ENCODE measurements at regions not wholly inside any gene's neighbourhood (a gene's known extent, or its start where the extent isn't known, plus 50 kb on each side); places are given as distances from the start of the nearest gene placed in this dataset.

DNA sequence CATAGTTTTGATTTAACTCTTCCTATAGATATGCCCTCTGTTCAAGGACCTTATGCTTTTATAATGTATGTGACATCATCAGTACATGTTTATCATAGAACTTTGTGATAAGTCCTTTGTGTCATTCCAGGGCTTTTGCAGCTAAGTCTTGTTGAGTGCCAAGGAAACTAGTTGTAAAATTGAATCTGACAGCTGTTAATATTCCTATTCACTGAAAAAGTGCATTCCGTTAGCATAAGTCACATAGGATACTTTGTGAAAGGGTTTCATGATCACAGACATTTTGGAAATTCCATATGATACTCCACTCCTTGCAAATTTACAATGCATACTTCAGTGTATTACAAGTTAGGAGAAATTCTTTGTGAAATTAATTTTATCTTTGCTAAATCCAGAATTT lies 503.4 kb downstream of the CCDC85A start:
- no peaks in the 10 kb centered on the region for H3K9me3 ChIP-seq (ENCODE audit: low read depth)
- H2AFZ ChIP-seq: no peak overlapping the region
- no peak overlapping the region for H3K9ac ChIP-seq
- no peak overlapping the region for H3K4me2 ChIP-seq (ENCODE audit: unreplicated experiment)
- H4K20me1 ChIP-seq (ENCODE audit: insufficient read depth): no peaks in the 10 kb centered on the region
- no peak for DNase-seq
- no peaks in the 10 kb centered on the region for H3K79me2 ChIP-seq (ENCODE audit: insufficient read depth)
- H3K9me2 ChIP-seq (ENCODE audit: insufficient read depth): no peaks in the 10 kb centered on the region
- no peak overlapping the region for H3K27ac ChIP-seq
- 40 to 42% methylated on average over 1 of the region's 1 CpG for WGBS, 2 experiments (ENCODE audit: low coverage in 1 of 2, low lambda C conversion rate in 2 of 2, missing lambda C conversion rate in 2 of 2)
- H3K27me3 ChIP-seq (replicated peaks; ENCODE audit: insufficient read depth): no peaks in the 10 kb centered on the region
- no peaks in the 10 kb centered on the region for H3K36me3 ChIP-seq (ENCODE audit: low read depth)
- H3F3A ChIP-seq (ENCODE audit: insufficient read depth): peaks cover 2% of the 10 kb centered on the region; the same call in 1 of the 2 replicates
- no peak overlapping the region for H3K4me3 ChIP-seq
- peaks cover 22% of the 10 kb centered on the region for H3K4me1 ChIP-seq (ENCODE audit: insufficient read depth)
- TF ChIP-seq EZH2 (IDR thresholded peaks at IDR 0.05; ENCODE audit: insufficient read depth, poor library complexity, severe bottlenecking) (no peak), EZH2phosphoT487 (IDR thresholded peaks at IDR 0.05; ENCODE audit: insufficient read depth, low read depth) (no peak)
- in situ Hi-C loops (cut with MboI): no loop called here

GRCh38 chr2:56688661-56689060 lies 504.9 kb downstream of the CCDC85A start:
- Histone ChIP-seq H3K27ac (no peak overlapping the region), H3K4me2 (ENCODE audit: unreplicated experiment) (no peak overlapping the region), H4K20me1 (ENCODE audit: insufficient read depth) (no peaks in the 10 kb centered on the region), H3F3A (ENCODE audit: insufficient read depth) (no peaks in the 10 kb centered on the region), H3K79me2 (ENCODE audit: insufficient read depth) (no peaks in the 10 kb centered on the region), H3K9me2 (ENCODE audit: insufficient read depth) (no peaks in the 10 kb centered on the region), H3K4me1 (ENCODE audit: insufficient read depth) (peaks cover 19% of the 10 kb centered on the region), H3K9ac (no peak overlapping the region), H3K4me3 (no peak overlapping the region), H3K27me3 (replicated peaks; ENCODE audit: insufficient read depth) (no peaks in the 10 kb centered on the region), H3K9me3 (ENCODE audit: low read depth) (no peaks in the 10 kb centered on the region), H3K36me3 (ENCODE audit: low read depth) (no peaks in the 10 kb centered on the region), H2AFZ (no peak overlapping the region)
- WGBS, 2 experiments (ENCODE audit: low coverage in 1 of 2, low lambda C conversion rate in 2 of 2, missing lambda C conversion rate in 2 of 2): 0 to 3% methylated on average over 1 of the region's 1 CpG
- in situ Hi-C loops (cut with MboI): no loop called here
- peak; percentile 25 for DNase-seq
- TF ChIP-seq EZH2phosphoT487 (IDR thresholded peaks at IDR 0.05; ENCODE audit: insufficient read depth, low read depth) (no peak), EZH2 (IDR thresholded peaks at IDR 0.05; ENCODE audit: insufficient read depth, poor library complexity, severe bottlenecking) (no peak)

DNA sequence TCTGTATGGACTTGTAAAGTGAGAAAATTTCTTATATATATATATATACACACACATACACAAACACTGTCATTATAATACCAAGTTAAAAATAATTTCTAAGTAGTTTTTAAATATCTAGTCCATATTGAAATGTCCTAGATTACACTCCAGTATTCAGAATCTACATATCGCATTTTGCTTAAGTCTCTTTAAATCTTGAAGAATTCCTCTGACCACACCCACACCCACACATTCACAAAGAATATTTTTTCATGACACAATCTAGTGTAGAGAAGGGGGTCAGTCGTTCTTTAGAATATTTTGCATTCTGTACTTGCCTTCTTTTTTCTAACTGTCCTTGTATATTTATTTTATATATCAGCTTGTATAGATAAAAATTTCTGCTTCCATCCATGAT lies 509.7 kb downstream of the CCDC85A start:
- 32 to 43% methylated on average over 2 of the region's 2 CpGs for WGBS, 2 experiments (ENCODE audit: low coverage in 1 of 2, low lambda C conversion rate in 2 of 2, missing lambda C conversion rate in 2 of 2)
- no peaks in the 10 kb centered on the region for H3K9me3 ChIP-seq (ENCODE audit: low read depth)
- no peaks in the 10 kb centered on the region for H4K20me1 ChIP-seq (ENCODE audit: insufficient read depth)
- TF ChIP-seq EZH2 (IDR thresholded peaks at IDR 0.05; ENCODE audit: insufficient read depth, poor library complexity, severe bottlenecking) (no peak), EZH2phosphoT487 (IDR thresholded peaks at IDR 0.05; ENCODE audit: insufficient read depth, low read depth) (no peak)
- no peaks in the 10 kb centered on the region for H3K27me3 ChIP-seq (replicated peaks; ENCODE audit: insufficient read depth)
- no peaks in the 10 kb centered on the region for H3K36me3 ChIP-seq (ENCODE audit: low read depth)
- DNase-seq: no peak
- in situ Hi-C loops (cut with MboI): no loop called here
- H3K4me2 ChIP-seq (ENCODE audit: unreplicated experiment): no peak overlapping the region
- no peaks in the 10 kb centered on the region for H3K79me2 ChIP-seq (ENCODE audit: insufficient read depth)
- no peak overlapping the region for H3K4me3 ChIP-seq
- H2AFZ ChIP-seq: peak overlapping the region; percentile 38; the same call in 1 of the 2 replicates
- no peaks in the 10 kb centered on the region for H3K9me2 ChIP-seq (ENCODE audit: insufficient read depth)
- H3K9ac ChIP-seq: no peak overlapping the region
- peaks cover 7% of the 10 kb centered on the region for H3K4me1 ChIP-seq (ENCODE audit: insufficient read depth)
- no peaks in the 10 kb centered on the region for H3F3A ChIP-seq (ENCODE audit: insufficient read depth)
- H3K27ac ChIP-seq: no peak overlapping the region

GRCh38 chr2:56703001-56703400 lies 519.2 kb downstream of the CCDC85A start:
- Histone ChIP-seq H2AFZ (no peak overlapping the region), H3K79me2 (ENCODE audit: insufficient read depth) (no peaks in the 10 kb centered on the region), H3K9me2 (ENCODE audit: insufficient read depth) (no peaks in the 10 kb centered on the region), H3K4me3 (no peak overlapping the region), H3K4me2 (ENCODE audit: unreplicated experiment) (no peak overlapping the region), H3K27ac (no peak overlapping the region), H3K4me1 (ENCODE audit: insufficient read depth) (no peaks in the 10 kb centered on the region), H3K27me3 (replicated peaks; ENCODE audit: insufficient read depth) (no peaks in the 10 kb centered on the region), H4K20me1 (ENCODE audit: insufficient read depth) (no peaks in the 10 kb centered on the region), H3K9ac (no peak overlapping the region), H3K36me3 (ENCODE audit: low read depth) (no peaks in the 10 kb centered on the region), H3F3A (ENCODE audit: insufficient read depth) (no peaks in the 10 kb centered on the region), H3K9me3 (ENCODE audit: low read depth) (no peaks in the 10 kb centered on the region)
- TF ChIP-seq EZH2phosphoT487 (IDR thresholded peaks at IDR 0.05; ENCODE audit: insufficient read depth, low read depth): no peak
- TF ChIP-seq EZH2 (IDR thresholded peaks at IDR 0.05; ENCODE audit: insufficient read depth, poor library complexity, severe bottlenecking): no peak
- in situ Hi-C loops (cut with MboI): no loop called here
- DNase-seq: no peak
- 29 to 42% methylated on average over 2 of the region's 2 CpGs for WGBS, 2 experiments (ENCODE audit: low coverage in 1 of 2, low lambda C conversion rate in 2 of 2, missing lambda C conversion rate in 2 of 2)

DNA sequence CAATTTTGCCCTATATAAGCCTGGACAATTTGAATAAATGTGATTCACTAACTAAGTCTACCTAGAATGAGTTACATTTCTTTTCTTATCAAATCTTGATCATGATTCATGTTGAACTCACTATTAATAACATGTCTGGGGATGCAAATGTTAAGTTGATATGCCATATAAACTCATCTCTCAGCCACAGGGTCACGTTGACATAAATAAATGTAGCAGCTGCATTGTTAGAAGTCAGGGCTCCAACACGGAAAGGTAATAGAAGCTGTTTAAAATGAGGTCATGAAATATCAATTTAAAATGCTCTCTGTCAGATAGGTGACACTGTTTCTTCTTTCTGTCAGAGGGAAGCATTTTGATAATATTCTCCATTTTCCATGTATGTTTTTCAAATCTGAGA lies 521.9 kb downstream of the CCDC85A start:
- no peak overlapping the region for H3K9ac ChIP-seq
- no peak overlapping the region for H3K27ac ChIP-seq
- no peaks in the 10 kb centered on the region for H3K79me2 ChIP-seq (ENCODE audit: insufficient read depth)
- H3K9me2 ChIP-seq (ENCODE audit: insufficient read depth): no peaks in the 10 kb centered on the region
- no peak for TF ChIP-seq EZH2 (IDR thresholded peaks at IDR 0.05; ENCODE audit: insufficient read depth, poor library complexity, severe bottlenecking)
- no peak for TF ChIP-seq EZH2phosphoT487 (IDR thresholded peaks at IDR 0.05; ENCODE audit: insufficient read depth, low read depth)
- H4K20me1 ChIP-seq (ENCODE audit: insufficient read depth): no peaks in the 10 kb centered on the region
- no peak overlapping the region for H2AFZ ChIP-seq
- in situ Hi-C loops (cut with MboI): no loop called here
- no peak overlapping the region for H3K4me2 ChIP-seq (ENCODE audit: unreplicated experiment)
- H3K4me3 ChIP-seq: no peak overlapping the region
- H3K9me3 ChIP-seq (ENCODE audit: low read depth): no peaks in the 10 kb centered on the region
- no peak for DNase-seq
- H3K27me3 ChIP-seq (replicated peaks; ENCODE audit: insufficient read depth): no peaks in the 10 kb centered on the region
- H3K36me3 ChIP-seq (ENCODE audit: low read depth): no peaks in the 10 kb centered on the region
- WGBS, 2 experiments (ENCODE audit: low coverage in 1 of 2, low lambda C conversion rate in 2 of 2, missing lambda C conversion rate in 2 of 2): 15 to 19% methylated on average over 2 of the region's 2 CpGs
- H3F3A ChIP-seq (ENCODE audit: insufficient read depth): no peaks in the 10 kb centered on the region
- H3K4me1 ChIP-seq (ENCODE audit: insufficient read depth): no peaks in the 10 kb centered on the region

Data from GM23248 (cell line).